H9 (cell line): ENCODE measurements at regions not wholly inside any gene's neighbourhood (a gene's known extent, or its start where the extent isn't known, plus 50 kb on each side); places are given as distances from the start of the nearest gene placed in this dataset.

Source experiments
- DNase-seq: peaks from one replicate; pipeline ENCODE4 v3.0.0-alpha.2; 2017
- H2AFZ ChIP-seq: one replicate; pipeline ENCODE4 v1.6.1; 2013; ENCODE audit warnings: mild to moderate bottlenecking, low read length, control low read depth, moderate library complexity
- H2AK5ac ChIP-seq: 2 replicates; pipeline ENCODE4 v1.6.1; 2013; ENCODE audit warnings: low read length, control low read depth, mixed read lengths; ENCODE audit not compliant: insufficient read length
- H2BK120ac ChIP-seq: one replicate; pipeline ENCODE4 v1.6.1; 2013; ENCODE audit warnings: low read depth, mild to moderate bottlenecking, low read length, control low read depth, inconsistent platforms; ENCODE audit not compliant: poor library complexity, severe bottlenecking
- H2BK12ac ChIP-seq: 2 replicates; pipeline ENCODE4 v1.6.1; 2013; ENCODE audit warnings: low read length, control low read depth, mixed read lengths, low read depth; ENCODE audit not compliant: insufficient read length
- H2BK15ac ChIP-seq: 2 replicates; pipeline ENCODE4 v1.6.1; 2013; ENCODE audit warnings: low read depth, low read length, control low read depth
- H2BK20ac ChIP-seq: one replicate; pipeline ENCODE4 v1.6.1; 2013; ENCODE audit warnings: low read depth, mild to moderate bottlenecking, low read length, control low read depth, inconsistent platforms; ENCODE audit not compliant: poor library complexity, severe bottlenecking
- H2BK5ac ChIP-seq: 2 replicates; pipeline ENCODE4 v1.6.1; 2013; ENCODE audit warnings: low read length, control low read depth, mixed read lengths; ENCODE audit not compliant: insufficient read length
- H3K14ac ChIP-seq: 2 replicates; pipeline ENCODE4 v1.6.1; 2013; ENCODE audit warnings: low read length, control low read depth; ENCODE audit not compliant: insufficient read depth
- H3K18ac ChIP-seq: 2 replicates; pipeline ENCODE4 v1.6.1; 2013; ENCODE audit warnings: low read depth, mild to moderate bottlenecking, mixed read lengths, low read length, control low read depth; ENCODE audit not compliant: insufficient read length
- H3K23ac ChIP-seq: 2 replicates; pipeline ENCODE4 v1.6.1; 2013; ENCODE audit warnings: low read length, control low read depth, mixed read lengths, low read depth; ENCODE audit not compliant: insufficient read length
- H3K23me2 ChIP-seq: 2 replicates; pipeline ENCODE4 v1.6.1; 2013; ENCODE audit warnings: low read depth, mild to moderate bottlenecking, mixed read lengths, low read length, control low read depth; ENCODE audit not compliant: insufficient read length, poor library complexity, severe bottlenecking
- H3K27ac ChIP-seq: 2 replicates; pipeline ENCODE4 v1.5.1; 2013; ENCODE audit warnings: low read length, control low read depth, mixed read lengths, low read depth; ENCODE audit not compliant: insufficient read length
- H3K27me3 ChIP-seq: 2 replicates; pipeline ENCODE4 v1.6.1; 2013; ENCODE audit warnings: low read length, control low read depth, inconsistent platforms; ENCODE audit not compliant: insufficient read depth
- H3K4ac ChIP-seq: 2 replicates; pipeline ENCODE4 v1.6.1; 2013; ENCODE audit warnings: low read depth, mild to moderate bottlenecking, control low read depth, inconsistent platforms, low read length, moderate library complexity
- H3K4me1 ChIP-seq: 2 replicates; pipeline ENCODE4 v1.6.1; 2013; ENCODE audit warnings: low read length, control low read depth, inconsistent platforms; ENCODE audit not compliant: insufficient read depth
- H3K4me2 ChIP-seq: 2 replicates; pipeline ENCODE4 v1.6.1; 2013; ENCODE audit warnings: low read length, control low read depth, mixed read lengths; ENCODE audit not compliant: insufficient read length, insufficient read depth
- H3K56ac ChIP-seq: 2 replicates; pipeline ENCODE4 v1.6.1; 2013; ENCODE audit warnings: low read depth, mild to moderate bottlenecking, mixed read lengths, low read length, control low read depth; ENCODE audit not compliant: insufficient read length
- H3K79me1 ChIP-seq: 2 replicates; pipeline ENCODE4 v1.6.1; 2013; ENCODE audit warnings: low read depth, mild to moderate bottlenecking, moderate library complexity, low read length, control low read depth, inconsistent platforms; ENCODE audit not compliant: insufficient read depth, poor library complexity, severe bottlenecking
- H3K79me2 ChIP-seq: 2 replicates; pipeline ENCODE4 v1.6.1; 2013; ENCODE audit warnings: low read length, control low read depth, inconsistent platforms; ENCODE audit not compliant: insufficient read depth
- H3K9ac ChIP-seq: 2 replicates; pipeline ENCODE4 v1.6.1; 2013; ENCODE audit warnings: low read length, control low read depth, mixed read lengths; ENCODE audit not compliant: insufficient read length; ENCODE audit errors: extremely low read depth
- H3K9me3 ChIP-seq: one replicate; pipeline ENCODE4 v1.6.1; 2013; ENCODE audit warnings: low read depth, low read length, inconsistent platforms; ENCODE audit not compliant: control insufficient read depth
- H3T11ph ChIP-seq: one replicate; pipeline ENCODE4 v1.6.1; 2013; ENCODE audit warnings: mild to moderate bottlenecking, low read length, control low read depth, inconsistent platforms
- H4K20me1 ChIP-seq: one replicate; pipeline ENCODE4 v1.6.1; 2013; ENCODE audit not compliant: control insufficient read depth, insufficient read length, insufficient read depth
- H4K5ac ChIP-seq: 2 replicates; pipeline ENCODE4 v1.6.1; 2013; ENCODE audit warnings: low read depth, mild to moderate bottlenecking, mixed read lengths, low read length, control low read depth; ENCODE audit not compliant: insufficient read length
- H4K8ac ChIP-seq: replicated peaks from 2 replicates; pipeline ENCODE4 v1.6.1; 2013; ENCODE audit warnings: low read length, control low read depth, mixed read lengths, low read depth; ENCODE audit not compliant: insufficient read length
- H4K91ac ChIP-seq: 2 replicates; pipeline ENCODE4 v1.6.1; 2013; ENCODE audit warnings: low read depth, mild to moderate bottlenecking, moderate library complexity, mixed read lengths, low read length, control low read depth; ENCODE audit not compliant: insufficient read length
- H3K27ac Mint-ChIP-seq, 3 experiments: 2 replicates in 2 of 3; 3 replicates in 1 of 3; pipeline ENCODE4 v1.8.0; 2020 to 2021; ENCODE audit warnings: mixed read lengths in 3 of 3, mild to moderate bottlenecking in 1 of 3, moderate library complexity in 1 of 3
- H3K27me3 Mint-ChIP-seq: 2 replicates; pipeline ENCODE4 v1.8.0; 2021; ENCODE audit warnings: low read depth, mild to moderate bottlenecking, moderate library complexity, mixed read lengths
- H3K36me3 Mint-ChIP-seq, 3 experiments: 2 replicates in 2 of 3; 3 replicates in 1 of 3; pipeline ENCODE4 v1.8.0; 2020 to 2021; ENCODE audit warnings: low read depth in 3 of 3, mixed read lengths in 3 of 3; ENCODE audit not compliant: insufficient read depth in 1 of 3
- H3K4me1 Mint-ChIP-seq, 2 experiments: 2 replicates each; pipeline ENCODE4 v1.8.0; 2020; ENCODE audit warnings: mixed read lengths in 2 of 2
- H3K4me3 Mint-ChIP-seq, 2 experiments: 2 replicates in 1 of 2; 3 replicates in 1 of 2; pipeline ENCODE4 v1.8.0; 2020 to 2021; ENCODE audit warnings: mild to moderate bottlenecking in 2 of 2, mixed read lengths in 2 of 2, moderate library complexity in 1 of 2
- H3K9me3 Mint-ChIP-seq, 2 experiments: 2 replicates in 1 of 2; 3 replicates in 1 of 2; pipeline ENCODE4 v1.8.0; 2020; ENCODE audit warnings: mild to moderate bottlenecking in 2 of 2, mixed read lengths in 2 of 2, moderate library complexity in 1 of 2
- WGBS: extraction: QIAGEN DNeasy Blood & Tissue Kit; methylation state at CpG from one replicate; pipeline ENCODE4 v1.1.7; 2013; ENCODE audit warnings: missing lambda C conversion rate, low lambda C conversion rate, mixed read lengths; ENCODE audit not compliant: insufficient read length; ENCODE audit errors: extremely low coverage; 5-methylcytosine and 5-hydroxymethylcytosine counted together
- TF ChIP-seq, protein P1 (sequence below): fragments of 200-600 bp; sonication (generic); conservative IDR thresholded peaks from 3 replicates; pipeline ENCODE4 v1.8.0; 2021; ENCODE audit warnings: antibody characterized with exemption, mild to moderate bottlenecking

DNA sequence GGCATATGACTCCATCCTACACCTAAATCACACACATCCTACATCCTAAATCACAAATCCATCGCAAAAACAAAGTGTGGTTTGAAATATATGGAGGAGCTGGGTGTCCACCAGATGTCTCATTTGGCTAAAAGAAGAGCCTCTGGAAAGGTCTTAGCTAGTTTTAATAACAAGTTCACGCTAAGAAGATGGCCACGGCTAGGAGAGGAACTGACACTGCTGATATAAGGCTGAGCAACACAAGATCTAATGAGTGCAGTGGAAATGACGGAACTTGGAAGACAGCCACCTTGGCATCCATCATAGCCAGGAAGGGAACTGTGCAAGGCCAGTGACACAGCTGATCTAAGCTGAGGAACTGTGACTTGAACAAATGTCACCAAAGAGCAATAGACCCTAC, 60.0 kb upstream of the AGAP1 start:
- Histone ChIP-seq H4K8ac (no peak overlapping the region), H3K4me1 (no peaks in the 10 kb centered on the region), H2BK12ac (no peak overlapping the region), H2BK5ac (no peak overlapping the region), H3K14ac (no peak overlapping the region), H3K4ac (no peak overlapping the region), H2AK5ac (no peak overlapping the region), H2BK20ac (no peak overlapping the region), H3K79me2 (no peaks in the 10 kb centered on the region), H4K20me1 (no peaks in the 10 kb centered on the region), H3K9me3 (no peaks in the 10 kb centered on the region), H3K9ac (no peak overlapping the region), H4K5ac (no peak overlapping the region), H3K56ac (no peak overlapping the region), H3K4me2 (no peak overlapping the region), H3K27me3 (no peaks in the 10 kb centered on the region), H2BK15ac (no peak overlapping the region), H3K23me2 (no peaks in the 10 kb centered on the region), H2BK120ac (no peak overlapping the region), H3T11ph (no peak overlapping the region), H3K27ac (no peak overlapping the region), H2AFZ (no peak overlapping the region), H3K23ac (no peak overlapping the region), H3K79me1 (no peaks in the 10 kb centered on the region), H3K18ac (no peak overlapping the region), H4K91ac (no peak overlapping the region)
- H3K4me1 Mint-ChIP-seq = no peaks in the 10 kb centered on the region
- WGBS = no CpG with 5 or more reads among the region's 4 CpGs
- peaks cover 0 to 4% of the 10 kb centered on the region in 2 experiments; a peak in 2 of 5 replicates for H3K9me3 Mint-ChIP-seq
- H3K27ac Mint-ChIP-seq = no peak overlapping the region
- H3K36me3 Mint-ChIP-seq = no peaks in the 10 kb centered on the region
- H3K27me3 Mint-ChIP-seq = peaks cover 16% of the 10 kb centered on the region
- H3K4me3 Mint-ChIP-seq = no peak overlapping the region
- TF ChIP-seq, protein P1, sequence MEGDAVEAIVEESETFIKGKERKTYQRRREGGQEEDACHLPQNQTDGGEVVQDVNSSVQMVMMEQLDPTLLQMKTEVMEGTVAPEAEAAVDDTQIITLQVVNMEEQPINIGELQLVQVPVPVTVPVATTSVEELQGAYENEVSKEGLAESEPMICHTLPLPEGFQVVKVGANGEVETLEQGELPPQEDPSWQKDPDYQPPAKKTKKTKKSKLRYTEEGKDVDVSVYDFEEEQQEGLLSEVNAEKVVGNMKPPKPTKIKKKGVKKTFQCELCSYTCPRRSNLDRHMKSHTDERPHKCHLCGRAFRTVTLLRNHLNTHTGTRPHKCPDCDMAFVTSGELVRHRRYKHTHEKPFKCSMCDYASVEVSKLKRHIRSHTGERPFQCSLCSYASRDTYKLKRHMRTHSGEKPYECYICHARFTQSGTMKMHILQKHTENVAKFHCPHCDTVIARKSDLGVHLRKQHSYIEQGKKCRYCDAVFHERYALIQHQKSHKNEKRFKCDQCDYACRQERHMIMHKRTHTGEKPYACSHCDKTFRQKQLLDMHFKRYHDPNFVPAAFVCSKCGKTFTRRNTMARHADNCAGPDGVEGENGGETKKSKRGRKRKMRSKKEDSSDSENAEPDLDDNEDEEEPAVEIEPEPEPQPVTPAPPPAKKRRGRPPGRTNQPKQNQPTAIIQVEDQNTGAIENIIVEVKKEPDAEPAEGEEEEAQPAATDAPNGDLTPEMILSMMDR = no peak
- no peak for DNase-seq
